Lung (tissue), 11 donors: ENCODE measurements at regions not wholly inside any gene's neighbourhood (a gene's known extent, or its start where the extent isn't known, plus 50 kb on each side); places are given as distances from the start of the nearest gene placed in this dataset.

ENCODE experiments used
- ATAC-seq: fragments of 200-7000 bp; cut with Tn5 transposase; one replicate; pipeline ENCODE4 v1.9.1; 2020; ENCODE audit warnings: moderate number of reproducible peaks; ENCODE audit not compliant: insufficient read depth, low FRiP score
- DNase-seq, 3 donors: peaks; one replicate each; pipeline ENCODE4 v3.0.0-alpha.2; 2013 to 2017
- H3K27ac ChIP-seq, 2 donors: one replicate each; pipeline ENCODE4 v1.5.1; 2013; ENCODE audit warnings: mild to moderate bottlenecking in 2 of 2, moderate library complexity in 2 of 2, control low read depth in 1 of 2, inconsistent platforms in 1 of 2, low read depth in 1 of 2, low read length in 1 of 2
- H3K27me3 ChIP-seq, 3 donors: one replicate each; pipeline ENCODE4 v1.5.1; 2013; ENCODE audit warnings: low read length in 2 of 3; ENCODE audit not compliant: control insufficient read depth in 3 of 3, insufficient read depth in 3 of 3
- H3K36me3 ChIP-seq, 4 donors: one replicate each; pipeline ENCODE4 v1.5.1; 2013; ENCODE audit warnings: low read length in 4 of 4, mild to moderate bottlenecking in 1 of 4, moderate library complexity in 1 of 4; ENCODE audit not compliant: control insufficient read depth in 4 of 4, insufficient read depth in 4 of 4
- H3K4me1 ChIP-seq, 5 donors: one replicate each; pipeline ENCODE4 v1.5.1; 2013; ENCODE audit warnings: low read length in 5 of 5, mild to moderate bottlenecking in 2 of 5, moderate library complexity in 1 of 5; ENCODE audit not compliant: control insufficient read depth in 5 of 5, insufficient read depth in 5 of 5
- H3K4me3 ChIP-seq: one replicate; pipeline ENCODE4 v1.5.1; 2013; ENCODE audit warnings: mild to moderate bottlenecking, control low read depth, moderate library complexity
- H3K9ac ChIP-seq, 2 donors: one replicate each; pipeline ENCODE4 v1.5.1; 2013; ENCODE audit warnings: low read length in 2 of 2, control low read depth in 1 of 2; ENCODE audit not compliant: insufficient read depth in 1 of 2
- H3K9me3 ChIP-seq, 4 donors: one replicate each; pipeline ENCODE4 v1.5.1; 2013; ENCODE audit warnings: low read length in 3 of 4, mild to moderate bottlenecking in 1 of 4, moderate library complexity in 1 of 4; ENCODE audit not compliant: control insufficient read depth in 4 of 4, insufficient read depth in 3 of 4
- CTCF ChIP-seq: IDR thresholded peaks from 2 replicates; pipeline ENCODE4 v1.5.1; 2012; ENCODE audit warnings: mild to moderate bottlenecking; ENCODE audit errors: control extremely low read depth, extremely low read depth
- WGBS, 2 donors: extraction: QIAGEN DNeasy Blood & Tissue Kit; methylation state at CpG; one replicate each; pipeline ENCODE4 v1.1.7; 2013; 5-methylcytosine and 5-hydroxymethylcytosine counted together
- donor health status: control.
- donor health status: control.
- donor health status: Bipolar disorder and iron deficiency.
- donor health status: healthy.
- donor health status: DM: yes; HTN: yes; CAD: no.

- 86 to 90% methylated on average over 2 of the region's 2 CpGs for WGBS, 2 donors
- no peak for TF ChIP-seq CTCF
- peaks cover 0 to 15% (median 4%) of the 10 kb centered on the region in 5 donors for H3K4me1 ChIP-seq
- no peak overlapping the region for H3K27ac ChIP-seq
- no peak overlapping the region for H3K4me3 ChIP-seq
- ATAC-seq (no peak), DNase-seq (peak in 1 of 3 donors; percentile 8)
- H3K36me3 ChIP-seq: no peaks in the 10 kb centered on the region
- H3K27me3 ChIP-seq: no peaks in the 10 kb centered on the region
- no peak overlapping the region for H3K9ac ChIP-seq
- H3K9me3 ChIP-seq: peaks cover 0 to 6% (median 0%) of the 10 kb centered on the region in 4 donors
Measured at GRCh38 chr9:126149661-126150060, 177.0 kb upstream of the MVB12B start.

GRCh38 chr9:126150411-126151030, 176.1 kb upstream of the MVB12B start:
- TF ChIP-seq CTCF: no peak
- no peak for ATAC-seq
- H3K27me3 ChIP-seq: no peaks in the 10 kb centered on the region

GRCh38 chr9:126151031-126151685, 175.5 kb upstream of the MVB12B start:
- H3K9ac ChIP-seq: peak overlapping the region in 1 of 2 donors; percentile 13
- DNase-seq: peak; percentile 61 to 74 (median 70)
- H3K27me3 ChIP-seq: no peaks in the 10 kb centered on the region
- H3K4me1 ChIP-seq: peaks cover 0 to 15% (median 4%) of the 10 kb centered on the region in 5 donors
- H3K36me3 ChIP-seq: no peaks in the 10 kb centered on the region
- TF ChIP-seq CTCF: no peak
- no peak overlapping the region for H3K27ac ChIP-seq
- peaks cover 0 to 6% (median 0%) of the 10 kb centered on the region in 4 donors for H3K9me3 ChIP-seq
- WGBS, 2 donors: 30 to 59% methylated on average over 14 of the region's 14 CpGs
- ATAC-seq: no peak
- H3K4me3 ChIP-seq: no peak overlapping the region

More at GRCh38 chr9:126150411-126151030, 176.1 kb upstream of the MVB12B start:
- no peaks in the 10 kb centered on the region for H3K36me3 ChIP-seq
- no peak overlapping the region for H3K27ac ChIP-seq
- no peak overlapping the region for H3K4me3 ChIP-seq
- 65 to 71% methylated on average over 6 of the region's 6 CpGs for WGBS, 2 donors
- peak in 1 of 3 donors; percentile 31 for DNase-seq
- H3K9me3 ChIP-seq: peaks cover 0 to 6% (median 0%) of the 10 kb centered on the region in 4 donors
- H3K4me1 ChIP-seq: peaks cover 0 to 15% (median 4%) of the 10 kb centered on the region in 5 donors
- H3K9ac ChIP-seq: no peak overlapping the region
